NCI-H1694 treated with DMSO at 0.1 percent for 48 hours (cell line): ENCODE measurements at regions not wholly inside any gene's neighbourhood (a gene's known extent, or its start where the extent isn't known, plus 50 kb on each side); places are given as distances from the start of the nearest gene placed in this dataset.
"Not testable (repeated sequence)": the region's sequence is repeated elsewhere in the genome, so short reads cannot be mapped to it uniquely, and the experiment has no call there.

ENCODE experiments used
- DNase-seq: peaks from one replicate; lab custom pipeline; 2025; lab: John Stamatoyannopoulos, UW

GRCh38 chr2:109669731-109670130 lies 55.6 kb downstream of the SOWAHC start:
- no peak for DNase-seq

GRCh38 chr2:109670556-109671411 lies 56.6 kb downstream of the SOWAHC start:
- no peak for DNase-seq

DNA sequence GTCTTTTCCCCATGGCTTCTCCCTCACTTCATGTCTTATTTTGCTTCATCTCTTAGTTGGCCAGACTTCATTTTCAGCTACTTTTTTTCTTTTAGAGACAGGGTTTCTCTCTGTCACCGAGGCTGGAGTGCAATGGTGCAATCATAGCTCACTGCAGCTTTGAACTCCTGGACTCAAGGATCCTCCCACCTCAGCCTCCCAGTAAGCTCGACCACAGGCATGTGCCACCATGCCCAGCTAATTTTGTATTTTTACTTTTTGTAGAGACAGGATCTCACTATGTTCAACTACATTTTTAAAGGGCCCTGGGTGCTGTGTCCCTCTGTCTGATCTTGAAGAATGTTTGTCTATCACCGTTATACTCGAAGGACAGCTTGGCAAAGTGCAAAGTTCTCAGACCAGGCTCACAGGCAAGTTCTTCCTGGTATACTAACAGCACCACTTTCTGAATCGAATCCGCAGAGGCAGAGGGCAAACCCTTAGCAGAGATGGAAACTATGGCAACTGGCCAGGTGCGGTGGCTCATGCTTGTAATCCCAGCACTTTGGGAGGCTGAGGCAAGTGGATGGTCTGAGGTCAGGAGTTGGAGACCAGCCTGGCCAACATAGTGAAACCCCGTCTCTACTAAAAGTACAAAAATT lies 60.9 kb downstream of the SOWAHC start:
- DNase-seq: no peak

DNA sequence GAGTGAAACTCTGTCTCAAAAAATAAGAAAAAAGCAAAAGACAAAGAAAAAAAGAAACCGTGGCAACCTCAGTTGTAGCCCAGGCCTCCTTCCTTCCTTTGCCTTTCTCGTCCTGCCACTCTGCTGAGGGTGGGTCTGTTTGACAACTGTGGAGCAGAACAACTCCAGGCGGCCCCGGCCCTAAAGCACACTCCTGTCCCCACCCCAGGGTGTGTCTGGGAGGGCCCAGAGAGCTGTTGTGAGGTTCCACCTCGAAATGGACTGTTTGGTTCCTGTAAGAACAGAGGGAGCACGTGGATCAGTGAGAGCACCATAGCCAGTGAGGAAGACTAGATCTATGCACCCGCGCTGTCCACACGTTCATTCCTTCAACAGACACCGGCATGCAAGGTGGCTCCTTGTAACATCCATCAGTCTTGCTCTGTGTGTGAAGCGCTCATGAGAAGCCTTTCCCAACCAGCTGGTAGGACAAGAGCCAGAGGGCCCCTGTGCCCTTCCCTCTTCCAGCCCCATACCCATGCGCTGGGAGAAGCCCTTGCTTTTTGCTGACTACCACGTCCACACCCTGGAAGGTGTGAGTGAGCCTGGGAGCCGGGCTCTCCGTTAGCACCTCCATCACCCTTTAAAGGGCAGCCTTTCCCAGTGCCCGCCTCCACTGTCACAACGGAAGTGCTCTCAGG lies 61.6 kb downstream of the SOWAHC start:
- no peak for DNase-seq

DNA sequence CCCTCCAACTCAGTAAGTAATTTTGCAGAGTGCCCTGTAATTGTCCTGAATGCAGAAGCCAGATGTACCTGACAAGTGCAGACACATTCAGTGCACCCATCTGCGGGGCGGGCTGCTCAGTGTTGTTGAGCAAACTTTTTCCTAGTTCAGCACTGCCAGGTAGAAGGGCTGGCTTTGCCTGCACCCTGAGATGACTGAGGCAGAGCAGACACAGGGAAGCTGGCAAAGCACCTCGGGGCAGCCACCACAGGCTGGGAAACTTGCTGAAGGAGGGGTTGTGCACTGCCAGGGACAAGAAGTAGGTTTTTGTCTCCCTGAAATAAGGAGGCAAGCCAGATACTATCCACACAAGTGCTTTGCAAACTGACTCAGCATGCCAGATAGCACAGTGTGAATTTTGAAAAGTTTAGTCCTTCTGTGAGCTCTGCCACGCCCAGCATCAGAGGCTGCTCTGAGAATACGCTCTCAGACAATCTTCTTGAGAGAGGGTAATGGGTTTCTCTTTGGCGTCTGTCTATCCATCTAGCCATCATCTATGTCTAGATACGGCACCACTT lies 62.3 kb downstream of the SOWAHC start:
- no peak for DNase-seq

- not testable (repeated sequence) for DNase-seq
Observed at GRCh38 chr2:109677121-109677731, 63.1 kb downstream of the SOWAHC start.

GRCh38 chr2:109677835-109678580 lies 63.8 kb downstream of the SOWAHC start:
- no peak for DNase-seq

DNA sequence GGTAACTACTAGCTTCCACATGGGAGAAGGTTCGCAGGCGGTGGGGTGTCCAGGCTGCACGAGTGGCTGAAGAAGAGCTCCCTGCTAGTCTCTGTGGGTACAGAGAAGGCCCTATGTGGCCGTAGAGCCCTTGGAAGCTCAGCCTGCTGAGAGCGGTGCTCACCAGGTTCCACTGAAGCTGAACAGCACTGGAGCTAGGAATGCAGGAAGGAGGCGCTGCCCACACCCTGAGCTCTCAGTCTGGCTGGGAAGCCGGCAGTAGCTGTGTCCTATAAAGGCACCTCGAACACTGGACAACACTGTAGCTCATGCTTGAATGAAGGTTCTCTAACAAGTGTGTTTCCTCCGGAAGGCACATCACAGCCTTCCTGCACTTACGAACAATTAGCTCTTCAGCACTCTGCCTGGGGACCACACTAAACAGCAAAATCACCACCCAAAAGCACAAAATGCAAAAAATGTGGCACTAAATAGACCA lies 64.6 kb downstream of the SOWAHC start:
- not testable (repeated sequence) for DNase-seq

- no peak for DNase-seq
Observed at GRCh38 chr2:109679225-109679624, 65.1 kb downstream of the SOWAHC start.

DNA sequence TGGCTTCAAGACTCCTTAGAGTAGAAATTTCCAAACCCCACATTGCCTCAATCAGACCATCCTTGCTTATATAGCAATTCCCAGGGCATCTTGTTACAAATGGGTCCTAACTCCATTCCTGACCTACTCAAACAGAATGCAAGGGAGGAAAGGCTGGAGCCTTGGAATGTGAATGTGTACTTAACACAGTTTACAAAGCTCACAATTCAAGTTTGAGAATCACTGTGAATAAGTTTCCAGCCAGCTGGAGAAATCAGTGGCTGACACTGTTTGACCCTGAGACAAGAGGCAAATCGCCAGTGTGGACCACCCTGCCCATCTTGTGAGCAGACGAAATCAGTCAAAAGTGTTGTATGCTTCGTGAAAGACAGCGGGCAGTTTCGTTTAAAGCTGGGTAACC lies 65.5 kb downstream of the SOWAHC start:
- DNase-seq: no peak

- no peak for DNase-seq
Observed at GRCh38 chr2:109680523-109681297, 66.5 kb downstream of the SOWAHC start.

GRCh38 chr2:109681633-109682380 lies 67.6 kb downstream of the SOWAHC start:
- no peak for DNase-seq

DNA sequence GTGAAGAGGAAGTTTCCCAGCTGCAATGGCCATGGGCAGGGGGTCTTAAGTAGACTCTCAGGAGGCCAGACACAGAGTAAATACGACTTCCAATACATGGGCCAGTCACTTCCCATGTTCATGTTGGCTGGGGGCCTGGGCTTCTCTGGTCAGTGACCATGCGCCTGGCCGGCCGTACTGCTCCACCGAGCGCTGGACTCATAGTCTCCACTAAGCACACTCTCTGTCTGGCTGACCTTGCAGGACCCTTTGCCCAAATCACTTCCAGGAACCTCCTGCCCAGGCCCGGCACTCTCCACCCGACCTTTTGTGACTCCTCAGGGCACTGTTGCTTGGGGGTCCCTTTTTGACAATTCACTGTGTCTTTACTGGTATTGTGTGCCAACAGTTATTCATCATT lies 69.3 kb downstream of the SOWAHC start:
- DNase-seq: no peak

DNA sequence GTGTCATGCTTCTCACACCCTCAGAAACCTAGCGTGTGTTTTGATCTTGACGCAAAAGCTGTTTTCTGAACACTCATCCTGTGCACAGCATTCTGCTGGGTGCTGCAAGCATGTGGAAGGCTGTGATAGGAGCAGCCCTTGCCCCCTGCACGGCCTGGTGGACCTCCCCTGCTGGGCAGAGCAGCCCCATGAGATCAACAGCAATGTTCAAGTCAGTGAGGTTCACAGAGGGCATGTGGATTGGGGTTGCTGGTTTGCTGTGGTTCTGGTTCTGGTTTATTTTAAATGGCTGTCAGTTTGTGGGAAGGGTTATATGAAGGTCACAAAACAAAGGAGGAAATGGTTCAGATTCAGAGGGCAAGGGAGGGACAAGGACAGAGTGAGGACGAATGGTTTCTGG lies 71.3 kb downstream of the SOWAHC start:
- no peak for DNase-seq

DNA sequence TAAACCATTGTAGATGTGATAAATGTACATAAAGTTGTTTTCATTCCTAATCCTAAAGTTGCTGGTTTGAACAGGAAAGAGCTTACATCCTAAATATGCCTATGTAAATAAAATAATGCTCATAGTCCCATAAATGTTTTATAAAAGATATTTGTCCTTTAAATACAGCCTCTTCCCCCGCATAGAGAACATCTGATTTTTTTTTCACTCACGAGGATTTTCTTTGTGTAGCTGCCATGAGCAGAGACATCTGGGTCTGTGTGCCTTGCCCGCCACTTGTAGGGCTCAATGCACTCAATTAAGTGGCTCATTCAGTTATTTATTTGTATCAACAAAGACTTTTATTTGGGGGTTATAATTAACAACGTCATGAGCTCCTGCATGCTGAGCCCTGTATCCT lies 72.8 kb downstream of the SOWAHC start:
- DNase-seq: no peak

- DNase-seq: no peak
Observed at GRCh38 chr2:109689182-109689930, 75.2 kb downstream of the SOWAHC start.

DNA sequence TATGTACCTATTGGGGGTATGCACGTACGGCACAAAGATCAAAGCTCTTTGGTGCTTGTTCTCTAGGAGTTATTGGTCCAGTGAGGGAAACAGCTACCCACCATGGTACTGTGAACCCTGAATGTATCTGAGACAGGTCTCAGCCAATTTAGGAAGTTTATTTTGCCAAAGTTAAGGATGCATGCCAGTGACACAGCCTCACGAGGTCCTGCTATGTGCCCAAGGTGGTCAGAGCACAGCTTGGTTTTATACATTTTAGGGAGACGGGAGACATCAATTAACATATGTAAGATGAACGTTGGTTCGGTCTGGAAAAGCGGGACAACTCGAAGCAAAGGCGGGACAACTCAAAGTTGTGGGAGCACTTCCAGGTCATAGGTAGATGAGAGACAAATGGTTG lies 75.8 kb downstream of the SOWAHC start:
- DNase-seq: no peak

GRCh38 chr2:109690457-109690821 lies 76.3 kb downstream of the SOWAHC start:
- DNase-seq: no peak
